Transverse colon (tissue), 4 donors: ENCODE measurements at regions not wholly inside any gene's neighbourhood (a gene's known extent, or its start where the extent isn't known, plus 50 kb on each side); places are given as distances from the start of the nearest gene placed in this dataset.

Experiments used
- DNase-seq: peaks from one replicate; pipeline ENCODE4 v3.0.0-alpha.2; 2019
- H3K27ac ChIP-seq, 4 donors: fragments of 200-600 bp; sonication (generic); 2 replicates each; pipeline ENCODE4 v1.5.1; 2016 to 2018; ENCODE audit warnings: inconsistent platforms in 4 of 4
- H3K27me3 ChIP-seq: fragments of 200-600 bp; sonication (generic); 2 replicates; pipeline ENCODE4 v1.5.1; 2017; ENCODE audit warnings: inconsistent platforms
- H3K36me3 ChIP-seq, 4 donors: fragments of 200-600 bp; sonication (generic); 2 replicates each; pipeline ENCODE4 v1.5.1; 2017 to 2019; ENCODE audit warnings: inconsistent platforms in 4 of 4
- H3K4me1 ChIP-seq, 4 donors: fragments of 200-600 bp; sonication (generic); 2 replicates each; pipeline ENCODE4 v1.5.1; 2017 to 2020; ENCODE audit warnings: inconsistent platforms in 4 of 4
- H3K4me3 ChIP-seq, 4 donors: fragments of 200-600 bp; sonication (generic); 1 replicate in 1 of 4; 2 replicates in 3 of 4; pipeline versions ENCODE4 v1.5.1 to v1.6.1; 2017 to 2019; ENCODE audit warnings: inconsistent platforms in 4 of 4
- H3K9me3 ChIP-seq, 2 donors: fragments of 200-600 bp; sonication (generic); 2 replicates each; pipeline ENCODE4 v1.5.1; 2017 to 2019; ENCODE audit warnings: inconsistent platforms in 2 of 2
- EP300 ChIP-seq: sonication (generic); formaldehyde crosslinking; IDR thresholded peaks from one replicate; pipeline ENCODE4 v1.6.1; 2017; ENCODE audit warnings: antibody characterized with exemption, low read depth
- POLR2A ChIP-seq: fragments of 450-650 bp; IDR thresholded peaks from one replicate; pipeline ENCODE4 v1.6.1; 2016; ENCODE audit warnings: antibody characterized with exemption, mild to moderate bottlenecking, moderate library complexity
- POLR2AphosphoS5 ChIP-seq, 3 donors: sonication (generic); formaldehyde crosslinking; IDR thresholded peaks; one replicate each; pipeline ENCODE4 v1.6.1; 2016; ENCODE audit warnings: antibody characterized with exemption in 3 of 3
- WGBS, 2 donors: methylation state at CpG; one replicate each; pipeline ENCODE4 v1.1.5; 2018; ENCODE audit warnings: low coverage in 1 of 2; 5-methylcytosine and 5-hydroxymethylcytosine counted together
- in situ Hi-C, 4 donors: fragments of 200-750 bp; cut with MboI; loops; one replicate each; pipeline versions ENCODE4 v1.15.0 to v1.15.1; 2017; ENCODE audit warnings: low sequenced_read_pairs in 3 of 4, low pct_ligation_motif_present in 1 of 4, low pct_unique_long_range_greater_than_20kb in 1 of 4
- intact Hi-C: fragments of 100-400 bp; cut with DNase I; formaldehyde crosslinking; loops from one replicate; pipeline ENCODE4 v1.15.1; 2023; ENCODE audit warnings: low total_unique reads
- TF ChIP-seq, protein P1 (sequence below), 5 experiments: fragments of 200-600 bp in 3 of 5; fragments of 450-650 bp in 2 of 5; sonication (generic) in 3 of 5; IDR thresholded peaks; 1 replicate in 2 of 5; 2 replicates in 3 of 5; pipeline ENCODE4 v1.5.1; 2016 to 2017; ENCODE audit warnings: antibody characterized with exemption in 5 of 5, inconsistent platforms in 3 of 5, mild to moderate bottlenecking in 2 of 5, moderate library complexity in 1 of 5

- intact Hi-C loops, result no loop called here
- no peaks in the 10 kb centered on the region for H3K9me3 ChIP-seq
- H3K4me3 ChIP-seq, result no peak overlapping the region
- no peak for DNase-seq
- H3K4me1 ChIP-seq, result no peaks in the 10 kb centered on the region
- in situ Hi-C loops, result no loop called here
- no peak overlapping the region for H3K27ac ChIP-seq
- H3K36me3 ChIP-seq, result no peaks in the 10 kb centered on the region
- TF ChIP-seq EP300, result no peak
- no peak for TF ChIP-seq POLR2A
- TF ChIP-seq POLR2AphosphoS5 (IDR thresholded peaks at IDR 0.05), result no peak
- TF ChIP-seq, protein P1, sequence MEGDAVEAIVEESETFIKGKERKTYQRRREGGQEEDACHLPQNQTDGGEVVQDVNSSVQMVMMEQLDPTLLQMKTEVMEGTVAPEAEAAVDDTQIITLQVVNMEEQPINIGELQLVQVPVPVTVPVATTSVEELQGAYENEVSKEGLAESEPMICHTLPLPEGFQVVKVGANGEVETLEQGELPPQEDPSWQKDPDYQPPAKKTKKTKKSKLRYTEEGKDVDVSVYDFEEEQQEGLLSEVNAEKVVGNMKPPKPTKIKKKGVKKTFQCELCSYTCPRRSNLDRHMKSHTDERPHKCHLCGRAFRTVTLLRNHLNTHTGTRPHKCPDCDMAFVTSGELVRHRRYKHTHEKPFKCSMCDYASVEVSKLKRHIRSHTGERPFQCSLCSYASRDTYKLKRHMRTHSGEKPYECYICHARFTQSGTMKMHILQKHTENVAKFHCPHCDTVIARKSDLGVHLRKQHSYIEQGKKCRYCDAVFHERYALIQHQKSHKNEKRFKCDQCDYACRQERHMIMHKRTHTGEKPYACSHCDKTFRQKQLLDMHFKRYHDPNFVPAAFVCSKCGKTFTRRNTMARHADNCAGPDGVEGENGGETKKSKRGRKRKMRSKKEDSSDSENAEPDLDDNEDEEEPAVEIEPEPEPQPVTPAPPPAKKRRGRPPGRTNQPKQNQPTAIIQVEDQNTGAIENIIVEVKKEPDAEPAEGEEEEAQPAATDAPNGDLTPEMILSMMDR (IDR thresholded peaks at IDR 0.05), result no peak
- 58% methylated on average over 4 of the region's 4 CpGs; no CpG with 5 or more reads in 1 of the 2 donors for WGBS, 2 donors
- no peaks in the 10 kb centered on the region for H3K27me3 ChIP-seq
Measured at GRCh38 chr16:86714166-86714565, 135.8 kb downstream of the FOXL1 start.

DNA sequence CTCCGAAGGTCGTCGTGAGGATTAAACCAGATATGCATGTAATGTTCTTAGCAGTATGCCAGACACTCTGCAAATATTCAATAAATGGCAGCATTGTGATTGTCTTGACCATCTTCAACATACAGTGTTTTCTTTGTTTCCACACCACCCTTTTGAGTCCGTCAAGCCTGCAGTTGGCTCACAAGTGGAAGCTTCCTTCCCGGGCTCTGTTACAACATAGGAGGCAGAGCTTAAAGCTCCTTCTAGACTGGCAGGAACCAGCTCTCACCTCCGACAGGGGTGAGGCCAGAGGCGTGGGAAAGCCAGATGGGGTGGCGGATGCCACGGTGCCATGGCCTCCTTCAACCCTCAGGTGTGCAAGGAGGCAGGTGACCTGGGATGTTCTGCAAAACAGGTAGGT lies 138.3 kb downstream of the FOXL1 start:
- in situ Hi-C loops (no loop called here), intact Hi-C loops (no loop called here)
- Histone ChIP-seq H3K4me3 (no peak overlapping the region), H3K27me3 (no peaks in the 10 kb centered on the region), H3K4me1 (no peaks in the 10 kb centered on the region), H3K9me3 (no peaks in the 10 kb centered on the region), H3K27ac (no peak overlapping the region), H3K36me3 (no peaks in the 10 kb centered on the region)
- no peak for TF ChIP-seq EP300
- TF ChIP-seq POLR2AphosphoS5 (IDR thresholded peaks at IDR 0.05), result no peak
- no peak for TF ChIP-seq POLR2A
- TF ChIP-seq, protein P1 (IDR thresholded peaks at IDR 0.05), result no peak
- no peak for DNase-seq
- WGBS, 2 donors, result 50 to 64% methylated on average over 2 to 9 of the region's 9 CpGs

- no peak for DNase-seq
- Histone ChIP-seq H3K27me3 (no peaks in the 10 kb centered on the region), H3K9me3 (no peaks in the 10 kb centered on the region), H3K4me3 (no peak overlapping the region), H3K36me3 (no peaks in the 10 kb centered on the region), H3K4me1 (no peaks in the 10 kb centered on the region), H3K27ac (no peak overlapping the region)
- 0 to 30% methylated on average over 1 to 9 of the region's 9 CpGs for WGBS, 2 donors
- no peak for TF ChIP-seq POLR2AphosphoS5 (IDR thresholded peaks at IDR 0.05)
- TF ChIP-seq, protein P1 (IDR thresholded peaks at IDR 0.05), result no peak
- TF ChIP-seq POLR2A, result no peak
- TF ChIP-seq EP300, result no peak
- in situ Hi-C loops (no loop called here), intact Hi-C loops (no loop called here)
Measured at GRCh38 chr16:86718118-86718517, 139.8 kb downstream of the FOXL1 start.

DNA sequence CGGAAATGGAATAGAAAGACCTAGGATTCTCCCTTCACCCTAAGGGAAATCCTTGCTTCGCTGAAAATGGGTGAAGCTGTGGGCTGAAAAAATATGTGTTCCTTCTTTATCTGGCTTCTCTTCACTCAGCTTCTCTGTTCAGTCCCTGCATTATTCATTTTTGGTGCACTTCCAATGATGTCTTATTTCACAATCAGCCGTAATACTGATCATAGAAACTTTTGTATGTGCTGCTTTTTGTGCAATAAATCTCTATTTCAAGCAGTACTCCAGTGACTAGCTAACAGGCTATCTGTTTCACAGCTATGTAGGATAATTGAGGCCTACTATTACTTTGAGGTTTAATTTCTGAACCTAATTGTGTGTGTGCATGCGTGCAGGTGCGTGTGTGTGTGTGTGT lies 144.6 kb downstream of the FOXL1 start:
- WGBS, 2 donors, result 88 to 92% methylated on average over 2 to 5 of the region's 5 CpGs
- H3K9me3 ChIP-seq, result no peaks in the 10 kb centered on the region
- H3K27ac ChIP-seq, result no peak overlapping the region
- H3K4me3 ChIP-seq, result no peak overlapping the region
- no peaks in the 10 kb centered on the region for H3K36me3 ChIP-seq
- TF ChIP-seq, protein P1 (IDR thresholded peaks at IDR 0.05), result no peak
- no peak for TF ChIP-seq POLR2A
- no peak for TF ChIP-seq EP300
- TF ChIP-seq POLR2AphosphoS5 (IDR thresholded peaks at IDR 0.05), result no peak
- intact Hi-C loops, result no loop called here
- peaks cover 8% of the 10 kb centered on the region for H3K27me3 ChIP-seq
- in situ Hi-C loops, result no loop called here
- no peaks in the 10 kb centered on the region for H3K4me1 ChIP-seq
- DNase-seq, result no peak
